ENCODE measurements at regions not wholly inside any gene's neighbourhood (a gene's known extent, or its start where the extent isn't known, plus 50 kb on each side); places are given as distances from the start of the nearest gene placed in this dataset.
"Not testable (repeated sequence)": the region's sequence is repeated elsewhere in the genome, so short reads cannot be mapped to it uniquely, and the experiment has no call there.

DNA sequence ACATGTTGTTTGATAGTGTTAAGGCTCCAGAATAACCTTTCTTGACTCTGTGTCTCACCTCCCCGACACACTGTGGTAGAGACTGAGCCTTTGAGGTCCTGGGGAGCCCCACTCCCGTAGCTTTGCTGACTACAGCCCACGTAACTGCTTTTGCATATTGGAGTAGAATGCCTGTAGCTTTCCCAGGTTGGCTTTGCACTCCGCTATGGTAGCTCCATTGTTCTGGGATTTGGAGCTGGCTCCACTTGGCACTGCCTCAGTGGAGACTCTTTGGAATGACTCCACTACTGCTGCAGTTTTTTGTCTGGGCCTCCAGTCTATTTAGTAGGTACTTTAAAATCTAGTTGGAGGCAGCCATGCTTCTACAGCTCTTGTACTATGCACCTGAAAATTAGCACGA, 56.2 kb upstream of the ANXA1 start:
- FAIRE-seq: no peak

DNA sequence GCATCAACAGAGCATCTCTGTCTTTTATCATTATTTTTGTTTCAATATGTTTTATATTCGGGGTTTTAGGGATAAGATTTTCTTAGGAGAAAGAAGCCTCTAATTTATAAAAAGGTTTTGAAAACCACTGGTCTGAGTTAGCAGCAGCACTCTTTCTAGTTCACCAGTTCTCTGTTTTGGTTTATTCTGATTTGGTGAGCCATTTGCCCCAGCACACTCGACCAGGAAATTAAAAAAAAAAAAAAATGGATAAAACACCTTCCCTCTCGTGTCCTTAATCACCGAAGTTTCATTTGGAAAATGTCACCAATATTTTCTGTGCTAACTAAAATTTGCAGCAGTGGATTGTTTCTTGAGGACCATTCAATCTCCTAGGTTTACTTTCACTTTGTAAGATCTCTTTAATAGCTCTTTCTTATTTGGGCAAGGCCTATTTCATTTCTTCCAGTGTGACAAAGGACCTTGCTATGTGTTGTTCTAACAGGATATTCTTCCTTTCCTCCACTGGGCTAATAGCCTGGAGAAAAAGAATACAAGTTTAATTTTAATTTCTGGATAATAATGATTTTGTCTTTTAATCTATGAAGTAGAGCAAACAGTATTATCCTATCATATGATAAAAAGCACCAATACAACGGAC, 57.8 kb upstream of the ANXA1 start:
- no peak for FAIRE-seq

GRCh38 chr9:73093016-73093739, 58.5 kb upstream of the ANXA1 start:
- FAIRE-seq: no peak

- no peak for FAIRE-seq
These were observed 59.8 kb upstream of the ANXA1 start for GRCh38 chr9:73091909-73092308.

GRCh38 chr9:73090214-73090613, 61.5 kb upstream of the ANXA1 start:
- no peak for FAIRE-seq

DNA sequence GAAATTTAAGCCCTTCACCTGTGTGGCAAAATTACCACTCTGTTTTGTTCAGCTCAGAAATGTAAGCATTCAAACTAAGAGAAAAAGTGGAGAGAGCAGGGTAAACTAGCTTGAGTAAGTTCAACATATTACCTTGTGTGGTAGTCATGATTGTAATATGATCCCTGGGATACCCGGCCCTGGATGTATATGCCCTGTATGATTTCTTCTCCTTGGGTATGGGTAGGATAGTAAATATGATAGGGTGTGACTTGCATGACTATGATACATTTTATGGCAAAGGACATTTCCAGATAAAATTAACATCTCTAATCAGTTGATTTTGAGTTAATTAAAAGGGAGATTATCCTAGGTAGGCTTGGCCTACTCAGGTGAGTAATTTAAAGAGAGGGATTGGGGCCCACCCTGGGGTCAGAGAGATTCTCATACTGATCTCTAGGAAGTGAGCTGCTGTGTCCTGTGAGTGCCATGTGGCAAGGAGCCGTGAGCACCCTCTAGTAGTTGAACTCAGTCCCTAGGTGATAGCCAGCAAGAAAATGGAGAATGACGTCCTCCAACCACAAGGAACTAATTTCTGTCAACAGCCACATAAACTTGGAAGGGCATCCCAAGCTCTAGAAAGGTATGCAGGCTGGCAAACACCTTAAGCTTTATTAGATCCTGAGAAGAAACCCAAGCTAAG, 62.2 kb upstream of the ANXA1 start:
- no peak for FAIRE-seq

GRCh38 chr9:73087876-73088275, 63.8 kb upstream of the ANXA1 start:
- FAIRE-seq: not testable (repeated sequence)

DNA sequence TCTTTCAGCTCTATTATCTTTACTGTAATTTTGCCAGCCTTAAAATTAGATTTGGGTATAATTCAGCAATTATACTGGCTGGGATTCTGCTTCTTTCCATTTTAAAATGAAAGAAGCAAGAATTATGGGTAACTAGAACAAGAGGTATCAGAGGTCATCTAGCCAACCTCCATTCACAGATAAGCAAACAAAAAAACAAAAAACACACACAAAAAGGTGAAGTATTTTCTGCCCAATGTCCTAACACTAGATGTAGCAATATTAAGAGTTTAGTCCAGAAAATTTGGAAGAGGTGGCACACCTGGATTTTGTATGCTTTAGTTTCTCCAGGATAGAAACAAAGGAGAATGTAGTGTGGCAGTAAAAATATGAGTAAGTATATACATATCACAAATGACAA, 68.1 kb upstream of the ANXA1 start:
- FAIRE-seq: no peak

DNA sequence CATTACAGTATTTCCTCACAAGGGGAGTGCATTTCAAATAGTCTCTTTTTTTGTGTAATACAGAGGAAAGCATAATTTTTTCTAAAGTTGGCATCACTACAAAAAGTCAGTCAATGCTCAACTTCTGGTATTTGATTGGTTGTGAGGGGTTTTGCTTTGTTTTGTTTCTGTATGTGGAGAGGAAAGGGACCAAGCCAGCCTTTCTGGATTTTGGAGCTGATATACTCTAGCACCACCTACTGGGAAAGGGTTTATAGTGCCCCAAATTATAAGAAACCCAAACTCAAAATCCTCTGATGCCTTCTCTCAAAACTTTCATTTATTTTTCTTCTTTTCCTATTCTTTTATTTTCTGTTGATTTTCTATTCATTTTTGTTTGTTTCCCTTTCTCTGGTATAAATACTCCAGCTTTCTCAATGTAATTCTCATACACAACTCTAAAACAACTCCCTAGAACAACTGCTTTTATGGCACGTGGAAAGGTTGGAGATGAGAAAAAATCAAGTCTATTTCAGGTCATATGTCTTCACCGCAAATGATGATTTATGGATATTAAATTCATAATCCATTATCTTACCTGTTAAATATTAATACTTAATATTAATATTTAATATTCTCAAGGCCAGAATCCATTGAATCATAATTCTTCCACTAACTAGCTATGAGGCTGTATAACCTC, 69.5 kb upstream of the ANXA1 start:
- FAIRE-seq: peak; percentile 88

DNA sequence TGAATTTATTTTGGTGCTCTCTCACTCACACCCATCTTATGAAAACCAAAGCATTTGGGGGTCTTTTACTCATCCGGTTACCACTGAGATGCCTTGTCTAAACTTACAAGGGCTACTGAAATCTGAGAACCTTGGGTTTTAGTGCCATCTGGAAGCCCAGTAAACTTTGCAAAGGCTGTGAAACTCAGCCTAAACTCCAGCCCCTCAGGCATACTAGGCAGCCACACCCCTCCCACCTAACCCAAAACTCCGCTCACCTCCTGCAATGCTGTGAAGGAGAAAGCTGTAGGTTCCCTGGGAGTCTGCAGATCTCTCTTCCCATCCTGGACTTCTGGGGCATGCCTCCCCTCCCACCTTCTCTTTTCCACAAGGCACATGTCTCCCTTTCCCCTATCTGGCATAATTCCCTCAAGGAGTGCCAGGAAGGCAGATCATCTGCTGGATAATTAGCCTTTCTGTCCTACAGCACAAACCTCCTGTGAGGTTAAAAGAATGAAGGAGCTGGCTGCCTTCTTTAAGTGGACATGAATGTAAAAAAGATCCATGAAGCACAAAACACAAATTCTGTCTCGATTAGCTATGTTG, 71.5 kb upstream of the ANXA1 start:
- no peak for FAIRE-seq

- no peak for FAIRE-seq
These were observed 72.3 kb upstream of the ANXA1 start for GRCh38 chr9:73079326-73079725.

DNA sequence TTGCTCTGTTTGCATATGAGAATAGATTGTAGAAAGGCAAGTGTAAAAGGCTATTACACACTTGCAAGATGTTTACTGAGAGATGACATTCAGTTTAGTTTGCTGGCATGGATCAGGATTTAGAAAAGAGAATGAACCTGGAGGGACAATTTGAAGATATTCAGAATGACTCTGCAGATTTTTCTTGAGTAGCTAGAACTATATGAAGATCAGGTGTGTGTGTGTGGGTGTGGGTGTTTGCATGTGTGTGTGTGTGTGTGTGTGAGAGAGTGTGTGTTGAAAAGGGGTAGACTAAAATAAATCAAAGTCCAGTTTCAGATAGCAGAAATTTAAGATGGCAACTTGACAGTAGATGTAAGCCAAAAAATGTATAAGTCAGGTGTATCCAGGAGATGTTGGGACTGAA, 74.0 kb upstream of the ANXA1 start:
- FAIRE-seq: no peak

GRCh38 chr9:73076970-73077369, 74.7 kb upstream of the ANXA1 start:
- FAIRE-seq: no peak

DNA sequence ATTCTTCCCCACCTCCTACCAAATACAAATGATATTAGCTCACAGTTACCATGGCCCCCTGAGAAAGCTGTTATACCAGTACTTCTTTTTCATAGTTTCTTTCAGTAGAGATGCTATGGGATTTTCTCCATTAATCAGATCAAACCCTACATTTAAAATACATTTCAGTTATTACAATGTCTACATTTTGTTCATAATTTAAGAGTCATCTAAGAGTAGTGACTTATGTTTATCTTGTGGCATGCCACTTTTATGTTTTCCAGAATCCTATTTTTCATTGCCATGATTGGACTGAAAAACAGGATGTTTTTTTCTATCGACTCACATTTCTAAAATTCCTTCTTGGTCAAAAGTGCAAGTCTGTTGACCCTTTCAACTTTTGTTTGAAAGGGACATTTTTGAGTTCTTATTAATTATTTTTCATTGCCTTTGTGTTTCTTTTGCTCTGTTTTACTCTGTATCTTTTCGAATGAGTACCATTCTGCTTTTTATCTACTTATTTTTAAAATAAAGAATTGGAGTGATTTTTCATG, 77.4 kb upstream of the ANXA1 start:
- no peak for FAIRE-seq

GRCh38 chr9:73073337-73074175, 78.1 kb upstream of the ANXA1 start:
- no peak for FAIRE-seq

- FAIRE-seq: no peak
These were observed 84.6 kb upstream of the ANXA1 start for GRCh38 chr9:73067074-73067473.

DNA sequence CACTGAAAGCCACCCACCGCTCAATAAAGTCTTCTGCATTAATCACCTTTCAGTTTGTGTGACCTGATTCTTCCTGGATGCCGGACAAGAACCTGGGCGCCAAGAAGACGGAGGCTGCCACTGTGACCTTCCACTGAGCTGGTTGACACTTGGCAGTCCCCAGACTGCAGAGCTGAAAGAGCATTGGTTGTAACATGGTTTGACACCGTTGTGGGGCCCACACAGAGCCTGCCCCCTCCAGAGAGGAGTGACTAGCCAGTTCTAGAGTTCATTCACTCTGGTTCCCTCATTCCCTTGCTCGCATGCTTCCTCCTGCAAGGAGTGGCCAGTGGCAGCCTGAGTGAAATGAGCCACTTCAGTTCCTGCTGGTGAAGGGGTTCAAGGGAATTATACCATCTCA, 86.2 kb upstream of the ANXA1 start:
- FAIRE-seq: no peak

DNA sequence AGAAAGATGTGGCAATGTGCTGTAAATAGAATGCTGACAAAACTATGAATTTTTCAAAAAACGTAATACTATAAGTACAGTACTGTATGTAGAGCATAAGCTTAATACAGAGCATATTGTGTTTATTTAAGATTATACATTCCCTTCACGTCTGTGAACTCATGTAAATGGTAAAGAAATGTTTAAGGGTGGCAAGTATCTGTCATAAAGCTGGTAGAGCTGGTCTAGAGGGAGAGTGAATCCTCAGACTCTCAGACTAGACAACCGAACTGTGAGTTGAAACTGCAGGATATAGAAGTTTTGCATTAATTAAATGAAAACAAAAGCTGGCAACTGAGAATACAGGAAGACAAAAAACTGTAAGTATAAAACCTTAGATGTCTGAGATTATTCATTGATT, 87.3 kb upstream of the ANXA1 start:
- no peak for FAIRE-seq

GRCh38 chr9:73061146-73061545, 90.5 kb upstream of the ANXA1 start:
- no peak for FAIRE-seq

DNA sequence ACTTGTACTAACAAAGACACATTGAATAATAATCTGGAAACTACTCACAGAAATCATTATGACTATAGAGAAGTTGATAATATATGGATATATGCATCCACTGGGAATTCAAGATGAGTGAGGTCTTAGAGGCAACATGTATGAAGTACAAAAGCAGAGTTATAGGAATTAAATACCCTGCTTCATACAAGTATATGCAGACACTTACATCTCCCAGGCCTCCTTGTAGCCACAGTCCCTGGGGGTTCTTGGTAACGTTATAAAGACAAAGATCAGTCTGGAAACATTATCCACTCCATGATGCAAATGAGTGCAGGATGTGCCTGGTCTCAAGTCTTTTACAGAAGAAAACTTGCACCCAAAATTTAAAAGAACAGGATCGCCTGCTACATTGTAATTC, 92.4 kb upstream of the ANXA1 start:
- no peak for FAIRE-seq

GRCh38 chr9:73056245-73056644, 95.4 kb upstream of the ANXA1 start:
- no peak for FAIRE-seq

- FAIRE-seq: no peak
These were observed 97.6 kb upstream of the ANXA1 start for GRCh38 chr9:73054091-73054490.

Data from G401.6 (cell line).